GM12878 (cell line): ENCODE measurements at regions not wholly inside any gene's neighbourhood (a gene's known extent, or its start where the extent isn't known, plus 50 kb on each side); places are given as distances from the start of the nearest gene placed in this dataset.

Experiments used
- ATAC-seq: fragments of 200-7000 bp; cut with Tn5 transposase; 3 replicates; pipeline ENCODE4 v1.9.1; 2020; ENCODE audit warnings: mild to moderate bottlenecking, moderate library complexity
- BruUV-seq: library from RNA; stranded (reverse); fragments of 400-500 nt; replicated peaks from 2 replicates; lab custom pipeline; 2021; lab: Mats Ljungman, UMichigan
- CTCF ChIA-PET: fragments of 300-600 bp; sonication (Branson Sonifier 250); formaldehyde crosslinking; extraction: SDS; loops from one replicate; lab custom pipeline; 2021; ENCODE audit warnings: inconsistent platforms; lab: Yijun Ruan, JAX
- POLR2A ChIA-PET: fragments of 350-600 bp; formaldehyde crosslinking; extraction: SDS; loops from one replicate; lab custom pipeline; 2021; ENCODE audit warnings: inconsistent platforms; lab: Charles Lee
- RAD21 ChIA-PET: fragments of 300-600 bp; sonication (Branson Sonifier 250); formaldehyde crosslinking; loops from one replicate; lab custom pipeline; 2023; ENCODE audit warnings: antibody characterized with exemption; ENCODE audit not compliant: unreplicated experiment; lab: Charles Lee
- SMC1A ChIA-PET: fragments of 300-600 bp; sonication (Branson Sonifier 250); formaldehyde crosslinking; loops from one replicate; lab custom pipeline; 2023; ENCODE audit not compliant: unreplicated experiment, uncharacterized antibody; lab: Charles Lee
- DNase-seq: peaks from one replicate; pipeline ENCODE4 v3.0.0-alpha.2; 2011; ENCODE audit warnings: low read depth, low spot score
- FAIRE-seq: peaks from 3 replicates; lab custom pipeline; 2011; peaks lifted over from hg19 to GRCh38; lab: Jason Lieb, UNC
- H2AFZ ChIP-seq: 2 replicates; pipeline ENCODE4 v1.6.0; 2011; ENCODE audit warnings: low read depth, low read length, control low read depth; ENCODE audit not compliant: control insufficient read depth
- H3K27ac ChIP-seq: 2 replicates; pipeline ENCODE4 v1.5.1; 2011; ENCODE audit warnings: control low read depth; ENCODE audit not compliant: control insufficient read depth, insufficient read depth
- H3K27me3 ChIP-seq, 2 experiments: replicated peaks in 1 of 2; 2 replicates each; pipeline versions ENCODE4 v1.6.0 to v1.6.1; 2011; ENCODE audit warnings: low read length in 1 of 2; ENCODE audit not compliant: control insufficient read depth in 2 of 2, insufficient read depth in 2 of 2
- H3K36me3 ChIP-seq, 2 experiments: 2 replicates each; pipeline ENCODE4 v1.5.1; 2011; ENCODE audit warnings: low read length in 1 of 2; ENCODE audit not compliant: control insufficient read depth in 2 of 2, insufficient read depth in 2 of 2
- H3K4me1 ChIP-seq: 2 replicates; pipeline ENCODE4 v1.6.1; 2011; ENCODE audit warnings: mild to moderate bottlenecking, low read length, moderate library complexity, mixed read lengths; ENCODE audit not compliant: control insufficient read depth, insufficient read depth
- H3K4me2 ChIP-seq: 2 replicates; pipeline ENCODE4 v1.6.0; 2011; ENCODE audit warnings: control low read depth; ENCODE audit not compliant: control insufficient read depth, insufficient read depth
- H3K4me3 ChIP-seq: fragments of 200-600 bp; sonication (generic); 2 replicates; pipeline ENCODE4 v1.5.1; 2016
- H3K79me2 ChIP-seq: 2 replicates; pipeline ENCODE4 v1.6.0; 2011; ENCODE audit warnings: low read length; ENCODE audit not compliant: control insufficient read depth, insufficient read depth
- H3K9ac ChIP-seq: 2 replicates; pipeline ENCODE4 v1.8.0; 2011; ENCODE audit warnings: low read length, control low read depth, mixed read lengths; ENCODE audit not compliant: control insufficient read depth, insufficient read depth
- H3K9me3 ChIP-seq: replicated peaks from 3 replicates; pipeline ENCODE4 v1.5.1; 2011; ENCODE audit warnings: mild to moderate bottlenecking, low read length; ENCODE audit not compliant: control insufficient read depth, insufficient read depth
- H4K20me1 ChIP-seq: 2 replicates; pipeline ENCODE4 v1.6.0; 2011; ENCODE audit not compliant: control insufficient read depth, insufficient read depth
- ASH2L ChIP-seq: fragments of 300-600, 200-600 bp; sonication (generic); IDR thresholded peaks from 2 replicates; pipeline ENCODE4 v1.6.1; 2017; ENCODE audit warnings: low read depth, mild to moderate bottlenecking, borderline replicate concordance
- ETV6 ChIP-seq, 2 experiments: fragments of 450-650 bp in 1 of 2; IDR thresholded peaks in 1 of 2; conservative IDR thresholded peaks in 1 of 2; 2 replicates each; pipeline ENCODE4 v1.6.1; 2014; ENCODE audit warnings: antibody characterized with exemption in 1 of 2, borderline replicate concordance in 1 of 2, low read depth in 1 of 2, mild to moderate bottlenecking in 1 of 2, moderate library complexity in 1 of 2
- IKZF2 ChIP-seq, 2 experiments: fragments of 450-650 bp; IDR thresholded peaks; 2 replicates each; pipeline ENCODE4 v1.6.1; 2017; ENCODE audit warnings: mild to moderate bottlenecking in 2 of 2, moderate library complexity in 2 of 2
- KLF5 ChIP-seq: fragments of 450-650 bp; IDR thresholded peaks from 2 replicates; pipeline ENCODE4 v1.6.1; 2014; ENCODE audit warnings: mild to moderate bottlenecking; ENCODE audit not compliant: partially characterized antibody
- LARP7 ChIP-seq: fragments of 450-650 bp; IDR thresholded peaks from 2 replicates; pipeline ENCODE4 v1.6.1; 2017; ENCODE audit warnings: mild to moderate bottlenecking
- NR2F1 ChIP-seq: fragments of 450-650 bp; conservative IDR thresholded peaks from 2 replicates; pipeline ENCODE4 v1.6.1; 2017; ENCODE audit warnings: mild to moderate bottlenecking
- NRF1 ChIP-seq: conservative IDR thresholded peaks from 2 replicates; pipeline ENCODE4 v1.6.1; 2011; ENCODE audit warnings: mild to moderate bottlenecking, low read depth, low read length, improper control_type of control experiment
- SIN3A ChIP-seq: IDR thresholded peaks from 2 replicates; pipeline ENCODE4 v1.6.1; 2012; ENCODE audit warnings: low read depth, low read length, improper control_type of control experiment
- SMARCA5 ChIP-seq: fragments of 450-650 bp; IDR thresholded peaks from 2 replicates; pipeline ENCODE4 v1.6.1; 2017; ENCODE audit warnings: mild to moderate bottlenecking
- SUZ12 ChIP-seq: fragments of 200-600 bp; sonication (generic); IDR thresholded peaks from one replicate; pipeline ENCODE4 v1.6.1; 2018; ENCODE audit warnings: antibody characterized with exemption, mild to moderate bottlenecking; ENCODE audit not compliant: unreplicated experiment
- WGBS: methylation state at CpG from one replicate; pipeline ENCODE4 v1.1.6; 2016; ENCODE audit warnings: low lambda C conversion rate; ENCODE audit not compliant: insufficient replicate concordance, insufficient coverage; ENCODE audit errors: missing lambda C conversion rate; 5-methylcytosine and 5-hydroxymethylcytosine counted together
- in situ Hi-C: fragments of 300-500 bp; cut with MboI; formaldehyde crosslinking; loops from 9 replicates; pipeline ENCODE4 v1.14.3; 2018; ENCODE audit warnings: mixed read lengths
- intact Hi-C: fragments of 100-400 bp; cut with micrococcal nuclease; formaldehyde crosslinking; loops from one replicate; pipeline ENCODE4 v1.14.2; 2022; ENCODE audit not compliant: unreplicated experiment
- TF ChIP-seq, protein P1 (sequence below): fragments of 450-650 bp; IDR thresholded peaks from 2 replicates; pipeline ENCODE4 v1.6.1; 2017; ENCODE audit warnings: borderline replicate concordance
- TF ChIP-seq, protein P2 (sequence below): IDR thresholded peaks from 2 replicates; pipeline ENCODE4 v1.6.1; 2012; ENCODE audit warnings: low read depth, low read length, improper control_type of control experiment
- TF ChIP-seq, protein P3 (sequence below): IDR thresholded peaks from 2 replicates; pipeline ENCODE4 v1.6.1; 2011; ENCODE audit warnings: mild to moderate bottlenecking, low read depth, low read length, moderate library complexity; ENCODE audit not compliant: insufficient replicate concordance
- TF ChIP-seq, protein P4 (sequence below): IDR thresholded peaks from 2 replicates; pipeline ENCODE4 v1.6.1; 2011; ENCODE audit warnings: borderline replicate concordance, low read depth, mild to moderate bottlenecking, moderate library complexity, mixed read lengths, low read length; ENCODE audit not compliant: insufficient read depth; ENCODE audit errors: extremely low read length
- TF ChIP-seq, protein P5 (sequence below): fragments of 150-350 bp; IDR thresholded peaks from 2 replicates; pipeline ENCODE4 v1.6.1; 2016; ENCODE audit warnings: low read depth, low read length

DNA sequence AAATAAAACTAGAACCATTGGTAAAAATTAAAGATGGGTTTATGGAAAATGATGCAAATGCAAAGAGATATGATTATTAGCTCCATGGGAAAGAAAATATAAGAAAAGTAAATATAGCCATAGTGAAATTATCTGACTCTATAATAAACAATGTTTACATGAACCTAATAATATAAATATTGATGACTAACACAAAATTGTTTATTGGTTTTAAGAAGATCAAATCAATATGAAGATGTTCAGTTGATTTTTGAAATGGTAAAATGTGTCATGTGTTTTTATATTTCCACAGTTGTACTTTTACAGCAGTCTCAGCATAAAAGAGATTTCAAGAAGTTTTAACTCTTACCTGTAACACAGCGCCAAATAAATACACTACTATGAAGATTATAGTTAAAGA, 114.0 kb downstream of the SLC41A2 start:
- WGBS: 100% methylated on average over 1 of the region's 1 CpG
- H3K4me2 ChIP-seq: no peak overlapping the region
- H3K36me3 ChIP-seq: no peaks in the 10 kb centered on the region; a peak in 1 of 4 replicates
- in situ Hi-C loops (no loop called here), intact Hi-C loops (no loop called here)
- FAIRE-seq: no peak
- ChIA-PET CTCF (interaction anchor here (1.6 kb wide), 1 partner anchor 462 kb away, joined by 4 read pairs; no protein-coding TSS in a partner anchor), POLR2A (no interaction called here), SMC1A (interaction anchor here (1.6 kb wide), 1 partner anchor 10 kb away, joined by 3 read pairs; no protein-coding TSS in a partner anchor), RAD21 (no interaction called here)
- no peaks in the 10 kb centered on the region for H4K20me1 ChIP-seq
- no peak overlapping the region for H3K27ac ChIP-seq
- no TSS peak for BruUV-seq
- DNase-seq: no peak
- H3K79me2 ChIP-seq: no peaks in the 10 kb centered on the region
- H3K4me1 ChIP-seq: no peaks in the 10 kb centered on the region
- H3K27me3 ChIP-seq: no peaks in the 10 kb centered on the region
- no peak for ATAC-seq
- TF ChIP-seq, protein P1, sequence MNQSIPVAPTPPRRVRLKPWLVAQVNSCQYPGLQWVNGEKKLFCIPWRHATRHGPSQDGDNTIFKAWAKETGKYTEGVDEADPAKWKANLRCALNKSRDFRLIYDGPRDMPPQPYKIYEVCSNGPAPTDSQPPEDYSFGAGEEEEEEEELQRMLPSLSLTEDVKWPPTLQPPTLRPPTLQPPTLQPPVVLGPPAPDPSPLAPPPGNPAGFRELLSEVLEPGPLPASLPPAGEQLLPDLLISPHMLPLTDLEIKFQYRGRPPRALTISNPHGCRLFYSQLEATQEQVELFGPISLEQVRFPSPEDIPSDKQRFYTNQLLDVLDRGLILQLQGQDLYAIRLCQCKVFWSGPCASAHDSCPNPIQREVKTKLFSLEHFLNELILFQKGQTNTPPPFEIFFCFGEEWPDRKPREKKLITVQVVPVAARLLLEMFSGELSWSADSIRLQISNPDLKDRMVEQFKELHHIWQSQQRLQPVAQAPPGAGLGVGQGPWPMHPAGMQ: no peak
- TF ChIP-seq KLF5 (no peak), NRF1 (no peak), NR2F1 (no peak), ETV6 (conservative IDR thresholded peaks at IDR 0.05 in 1 of 2, IDR thresholded peaks at IDR 0.05 in 1 of 2; ENCODE audit: borderline replicate concordance in 1 of 2, low read depth in 1 of 2) (no peak), IKZF2 (IDR thresholded peaks at IDR 0.05) (no peak), ASH2L (no peak), SIN3A (no peak), LARP7 (no peak), SUZ12 (no peak), SMARCA5 (no peak)
- TF ChIP-seq, protein P2, sequence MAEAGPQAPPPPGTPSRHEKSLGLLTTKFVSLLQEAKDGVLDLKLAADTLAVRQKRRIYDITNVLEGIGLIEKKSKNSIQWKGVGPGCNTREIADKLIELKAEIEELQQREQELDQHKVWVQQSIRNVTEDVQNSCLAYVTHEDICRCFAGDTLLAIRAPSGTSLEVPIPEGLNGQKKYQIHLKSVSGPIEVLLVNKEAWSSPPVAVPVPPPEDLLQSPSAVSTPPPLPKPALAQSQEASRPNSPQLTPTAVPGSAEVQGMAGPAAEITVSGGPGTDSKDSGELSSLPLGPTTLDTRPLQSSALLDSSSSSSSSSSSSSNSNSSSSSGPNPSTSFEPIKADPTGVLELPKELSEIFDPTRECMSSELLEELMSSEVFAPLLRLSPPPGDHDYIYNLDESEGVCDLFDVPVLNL: no peak
- TF ChIP-seq, protein P3, sequence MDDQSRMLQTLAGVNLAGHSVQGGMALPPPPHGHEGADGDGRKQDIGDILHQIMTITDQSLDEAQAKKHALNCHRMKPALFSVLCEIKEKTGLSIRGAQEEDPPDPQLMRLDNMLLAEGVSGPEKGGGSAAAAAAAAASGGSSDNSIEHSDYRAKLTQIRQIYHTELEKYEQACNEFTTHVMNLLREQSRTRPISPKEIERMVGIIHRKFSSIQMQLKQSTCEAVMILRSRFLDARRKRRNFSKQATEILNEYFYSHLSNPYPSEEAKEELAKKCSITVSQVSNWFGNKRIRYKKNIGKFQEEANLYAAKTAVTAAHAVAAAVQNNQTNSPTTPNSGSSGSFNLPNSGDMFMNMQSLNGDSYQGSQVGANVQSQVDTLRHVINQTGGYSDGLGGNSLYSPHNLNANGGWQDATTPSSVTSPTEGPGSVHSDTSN: no peak
- TF ChIP-seq, protein P4, sequence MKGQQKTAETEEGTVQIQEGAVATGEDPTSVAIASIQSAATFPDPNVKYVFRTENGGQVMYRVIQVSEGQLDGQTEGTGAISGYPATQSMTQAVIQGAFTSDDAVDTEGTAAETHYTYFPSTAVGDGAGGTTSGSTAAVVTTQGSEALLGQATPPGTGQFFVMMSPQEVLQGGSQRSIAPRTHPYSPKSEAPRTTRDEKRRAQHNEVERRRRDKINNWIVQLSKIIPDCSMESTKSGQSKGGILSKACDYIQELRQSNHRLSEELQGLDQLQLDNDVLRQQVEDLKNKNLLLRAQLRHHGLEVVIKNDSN: no peak
- TF ChIP-seq, protein P5, sequence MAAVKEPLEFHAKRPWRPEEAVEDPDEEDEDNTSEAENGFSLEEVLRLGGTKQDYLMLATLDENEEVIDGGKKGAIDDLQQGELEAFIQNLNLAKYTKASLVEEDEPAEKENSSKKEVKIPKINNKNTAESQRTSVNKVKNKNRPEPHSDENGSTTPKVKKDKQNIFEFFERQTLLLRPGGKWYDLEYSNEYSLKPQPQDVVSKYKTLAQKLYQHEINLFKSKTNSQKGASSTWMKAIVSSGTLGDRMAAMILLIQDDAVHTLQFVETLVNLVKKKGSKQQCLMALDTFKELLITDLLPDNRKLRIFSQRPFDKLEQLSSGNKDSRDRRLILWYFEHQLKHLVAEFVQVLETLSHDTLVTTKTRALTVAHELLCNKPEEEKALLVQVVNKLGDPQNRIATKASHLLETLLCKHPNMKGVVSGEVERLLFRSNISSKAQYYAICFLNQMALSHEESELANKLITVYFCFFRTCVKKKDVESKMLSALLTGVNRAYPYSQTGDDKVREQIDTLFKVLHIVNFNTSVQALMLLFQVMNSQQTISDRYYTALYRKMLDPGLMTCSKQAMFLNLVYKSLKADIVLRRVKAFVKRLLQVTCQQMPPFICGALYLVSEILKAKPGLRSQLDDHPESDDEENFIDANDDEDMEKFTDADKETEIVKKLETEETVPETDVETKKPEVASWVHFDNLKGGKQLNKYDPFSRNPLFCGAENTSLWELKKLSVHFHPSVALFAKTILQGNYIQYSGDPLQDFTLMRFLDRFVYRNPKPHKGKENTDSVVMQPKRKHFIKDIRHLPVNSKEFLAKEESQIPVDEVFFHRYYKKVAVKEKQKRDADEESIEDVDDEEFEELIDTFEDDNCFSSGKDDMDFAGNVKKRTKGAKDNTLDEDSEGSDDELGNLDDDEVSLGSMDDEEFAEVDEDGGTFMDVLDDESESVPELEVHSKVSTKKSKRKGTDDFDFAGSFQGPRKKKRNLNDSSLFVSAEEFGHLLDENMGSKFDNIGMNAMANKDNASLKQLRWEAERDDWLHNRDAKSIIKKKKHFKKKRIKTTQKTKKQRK: no peak
- no peak overlapping the region for H2AFZ ChIP-seq
- no peaks in the 10 kb centered on the region; the same call in 2 of the 3 replicates for H3K9me3 ChIP-seq
- no peak overlapping the region for H3K9ac ChIP-seq
- H3K4me3 ChIP-seq: no peak overlapping the region
